Stimulated activated CD8-positive, alpha-beta memory T cell treated with anti-CD3 and anti-CD28 coated beads, Interleukin-7, amount 100 ng/mL, for 48 hours (primary cell): ENCODE measurements at regions not wholly inside any gene's neighbourhood (a gene's known extent, or its start where the extent isn't known, plus 50 kb on each side); places are given as distances from the start of the nearest gene placed in this dataset.

Experiments
- DNase-seq, 2 donors: peaks; one replicate each; pipeline ENCODE4 v3.0.0-alpha.2; 2020; ENCODE audit warnings: low read depth in 1 of 2; ENCODE audit errors: extremely low read depth in 1 of 2

- DNase-seq: no peak
Measured at GRCh38 chr6:113742342-113742741, 114.8 kb upstream of the MARCKS start.

GRCh38 chr6:113744861-113745260 lies 112.3 kb upstream of the MARCKS start:
- no peak for DNase-seq

- no peak for DNase-seq
Measured at GRCh38 chr6:113750151-113750855, 106.8 kb upstream of the MARCKS start.

- DNase-seq: no peak
Measured at GRCh38 chr6:113754291-113754690, 102.9 kb upstream of the MARCKS start.

GRCh38 chr6:113755449-113756289 lies 101.5 kb upstream of the MARCKS start:
- DNase-seq: no peak

- no peak for DNase-seq
Measured at GRCh38 chr6:113756290-113756665, 100.9 kb upstream of the MARCKS start.

GRCh38 chr6:113758214-113758613 lies 98.9 kb upstream of the MARCKS start:
- DNase-seq: no peak

GRCh38 chr6:113758826-113759574 lies 98.1 kb upstream of the MARCKS start:
- DNase-seq: no peak

- DNase-seq: no peak
Measured at GRCh38 chr6:113762641-113763040, 94.5 kb upstream of the MARCKS start.

- DNase-seq: no peak
Measured at GRCh38 chr6:113763311-113763766, 93.8 kb upstream of the MARCKS start.

- DNase-seq: no peak
Measured at GRCh38 chr6:113763876-113764275, 93.3 kb upstream of the MARCKS start.

GRCh38 chr6:113765909-113766308 lies 91.2 kb upstream of the MARCKS start:
- no peak for DNase-seq

GRCh38 chr6:113767985-113768384 lies 89.2 kb upstream of the MARCKS start:
- DNase-seq: no peak

- DNase-seq: no peak
Measured at GRCh38 chr6:113772961-113773360, 84.2 kb upstream of the MARCKS start.

GRCh38 chr6:113774127-113774825 lies 82.9 kb upstream of the MARCKS start:
- no peak for DNase-seq

GRCh38 chr6:113776998-113777397 lies 80.1 kb upstream of the MARCKS start:
- no peak for DNase-seq

GRCh38 chr6:113777601-113778000 lies 79.5 kb upstream of the MARCKS start:
- DNase-seq: no peak

- DNase-seq: no peak
Measured at GRCh38 chr6:113779656-113780055, 77.5 kb upstream of the MARCKS start.

GRCh38 chr6:113782636-113783035 lies 74.5 kb upstream of the MARCKS start:
- DNase-seq: no peak

- DNase-seq: no peak
Measured at GRCh38 chr6:113786168-113786567, 71.0 kb upstream of the MARCKS start.

GRCh38 chr6:113788586-113788985 lies 68.6 kb upstream of the MARCKS start:
- DNase-seq: no peak
